OCI-LY7 (cell line): ENCODE measurements at regions not wholly inside any gene's neighbourhood (a gene's known extent, or its start where the extent isn't known, plus 50 kb on each side); places are given as distances from the start of the nearest gene placed in this dataset.

Experiments
- BruUV-seq: library from RNA; stranded (reverse); fragments of 400-500 nt; replicated peaks from 2 replicates; lab custom pipeline; 2021; lab: Mats Ljungman, UMichigan
- CTCF ChIA-PET: fragments of 300-600 bp; sonication (Branson Sonifier 250); formaldehyde crosslinking; loops from one replicate; lab custom pipeline; 2022; ENCODE audit warnings: antibody characterized with exemption; ENCODE audit not compliant: unreplicated experiment; lab: Charles Lee
- POLR2A ChIA-PET: fragments of 300-600 bp; sonication (Branson Sonifier 250); formaldehyde crosslinking; loops from one replicate; lab custom pipeline; 2022; ENCODE audit warnings: antibody characterized with exemption; lab: Charles Lee
- DNase-seq: peaks from one replicate; pipeline ENCODE4 v3.0.0-alpha.2; 2015; ENCODE audit warnings: low spot score
- H2AFZ ChIP-seq: fragments of 200-600 bp; sonication (generic), shearing (Covaris generic); 2 replicates; pipeline ENCODE4 v1.6.1; 2014; ENCODE audit warnings: mild to moderate bottlenecking, antibody characterized with exemption, low read length, moderate library complexity
- H3K27ac ChIP-seq: fragments of 200-600 bp; sonication (generic); 2 replicates; pipeline ENCODE4 v1.5.1; 2014; ENCODE audit warnings: mixed run types, low read depth, mild to moderate bottlenecking, moderate library complexity, low read length, inconsistent platforms; ENCODE audit not compliant: poor library complexity, severe bottlenecking
- H3K36me3 ChIP-seq: fragments of 200-600 bp; sonication (generic); 2 replicates; pipeline ENCODE4 v1.6.1; 2014; ENCODE audit warnings: mild to moderate bottlenecking, antibody characterized with exemption, low read length, moderate library complexity, mixed read lengths; ENCODE audit not compliant: insufficient read depth
- H3K4me1 ChIP-seq: fragments of 200-600 bp; sonication (generic); 2 replicates; pipeline ENCODE4 v1.5.1; 2014; ENCODE audit warnings: mild to moderate bottlenecking, low read length; ENCODE audit not compliant: insufficient read depth, poor library complexity, severe bottlenecking
- H3K4me2 ChIP-seq: fragments of 200-600 bp; sonication (generic); 2 replicates; pipeline ENCODE4 v1.6.1; 2014; ENCODE audit warnings: mild to moderate bottlenecking, low read length
- H3K4me3 ChIP-seq: fragments of 200-600 bp; sonication (generic); 2 replicates; pipeline ENCODE4 v1.5.1; 2014; ENCODE audit warnings: mild to moderate bottlenecking, low read depth, low read length; ENCODE audit not compliant: poor library complexity, severe bottlenecking
- H3K79me2 ChIP-seq: fragments of 200-600 bp; sonication (generic); 2 replicates; pipeline ENCODE4 v1.6.1; 2016; ENCODE audit warnings: low read depth, mild to moderate bottlenecking, low read length, moderate library complexity, mixed read lengths; ENCODE audit not compliant: insufficient read depth
- H3K9me2 ChIP-seq: fragments of 200-600 bp; sonication (generic); 2 replicates; pipeline ENCODE4 v1.6.1; 2016; ENCODE audit warnings: mild to moderate bottlenecking, low read length, mixed read lengths; ENCODE audit not compliant: insufficient read depth
- H3K9me3 ChIP-seq: fragments of 200-600 bp; sonication (generic); 2 replicates; pipeline ENCODE4 v1.6.1; 2014; ENCODE audit warnings: mild to moderate bottlenecking, mixed run types, low read length, mixed read lengths
- H4K20me1 ChIP-seq: fragments of 200-600 bp; sonication (generic); 2 replicates; pipeline ENCODE4 v1.6.1; 2014; ENCODE audit warnings: mild to moderate bottlenecking, antibody characterized with exemption, low read length, moderate library complexity, mixed read lengths; ENCODE audit not compliant: insufficient read depth
- CTCF ChIP-seq: fragments of 200-600 bp; sonication (generic); conservative IDR thresholded peaks from 2 replicates; pipeline ENCODE4 v1.5.1; 2014; ENCODE audit warnings: mild to moderate bottlenecking, antibody characterized with exemption, low read length, moderate library complexity, mixed read lengths
- EZH2phosphoT487 ChIP-seq: fragments of 200-600 bp; sonication (generic); IDR thresholded peaks from 2 replicates; pipeline ENCODE4 v1.6.1; 2018; ENCODE audit warnings: low read depth, borderline replicate concordance, mild to moderate bottlenecking, mixed run types, antibody characterized with exemption, low read length, moderate library complexity, mixed read lengths
- intact Hi-C: fragments of 100-400 bp; cut with micrococcal nuclease; formaldehyde crosslinking; loops from one replicate; pipeline ENCODE4 v1.10.0; 2022; ENCODE audit not compliant: unreplicated experiment

- Histone ChIP-seq H3K27ac (peak overlapping the region; percentile 57), H4K20me1 (no peaks in the 10 kb centered on the region), H3K9me2 (no peaks in the 10 kb centered on the region), H2AFZ (peak overlapping the region; percentile 96), H3K36me3 (peaks cover 4% of the 10 kb centered on the region; the same call in 1 of the 2 replicates), H3K4me2 (peak overlapping the region; percentile 94), H3K4me1 (peaks cover 37% of the 10 kb centered on the region), H3K9me3 (peaks cover 19% of the 10 kb centered on the region), H3K4me3 (peak overlapping the region; percentile 59), H3K79me2 (no peaks in the 10 kb centered on the region)
- intact Hi-C loops = loop anchor here (5.0 kb wide), 2 partner anchors 34 to 106 kb away; no protein-coding TSS in a partner anchor
- peak; percentile 74 for DNase-seq
- POLR2A ChIA-PET = interaction anchor here (0.5 to 3.7 kb wide), 15 partner anchors 8 to 1484 kb away, joined by 3 to 24 read pairs (median 3); no protein-coding TSS in a partner anchor
- no TSS peak for BruUV-seq
- TF ChIP-seq EZH2phosphoT487 = no peak
- CTCF ChIA-PET = interaction anchor here (1.7 kb wide), 1 partner anchor 13 kb away, joined by 4 read pairs; no protein-coding TSS in a partner anchor
Measured at GRCh38 chr2:144596073-144596871, 76.4 kb upstream of the ZEB2 start.

GRCh38 chr2:144595686-144596072 is 75.8 kb upstream of the ZEB2 start:
- ChIA-PET CTCF (interaction anchor here (1.7 kb wide), 1 partner anchor 12 kb away, joined by 4 read pairs; no protein-coding TSS in a partner anchor), POLR2A (interaction anchor here (0.6 to 3.7 kb wide), 11 partner anchors 9 to 141 kb away, joined by 3 to 24 read pairs (median 3); no protein-coding TSS in a partner anchor)
- Histone ChIP-seq H3K9me3 (peaks cover 19% of the 10 kb centered on the region), H2AFZ (peak overlapping the region; percentile 96), H3K36me3 (peaks cover 4% of the 10 kb centered on the region; the same call in 1 of the 2 replicates), H4K20me1 (no peaks in the 10 kb centered on the region), H3K4me1 (peaks cover 37% of the 10 kb centered on the region), H3K9me2 (no peaks in the 10 kb centered on the region), H3K79me2 (no peaks in the 10 kb centered on the region), H3K4me3 (peak overlapping the region; percentile 59), H3K27ac (peak overlapping the region; percentile 57), H3K4me2 (peak overlapping the region; percentile 94)
- no TSS peak for BruUV-seq
- peak; percentile 82 for DNase-seq
- TF ChIP-seq EZH2phosphoT487 (no peak), CTCF (no peak)
- intact Hi-C loops = loop anchor here (5.0 kb wide), 2 partner anchors 33 to 107 kb away; no protein-coding TSS in a partner anchor

- Histone ChIP-seq H3K79me2 (no peaks in the 10 kb centered on the region), H2AFZ (peak overlapping the region; percentile 96; the same call in 1 of the 2 replicates), H3K9me2 (no peaks in the 10 kb centered on the region), H3K4me2 (peak overlapping the region; percentile 94), H3K4me1 (peaks cover 37% of the 10 kb centered on the region), H3K27ac (no peak overlapping the region), H3K36me3 (peaks cover 4% of the 10 kb centered on the region; the same call in 1 of the 2 replicates), H3K4me3 (peak overlapping the region; percentile 59), H3K9me3 (peaks cover 19% of the 10 kb centered on the region), H4K20me1 (no peaks in the 10 kb centered on the region)
- TF ChIP-seq CTCF (no peak), EZH2phosphoT487 (no peak)
- intact Hi-C loops = loop anchor here (5.0 kb wide), 2 partner anchors 33 to 107 kb away; no protein-coding TSS in a partner anchor
- ChIA-PET CTCF (interaction anchor here (1.7 kb wide), 1 partner anchor 12 kb away, joined by 4 read pairs; no protein-coding TSS in a partner anchor), POLR2A (interaction anchor here (0.8 to 3.7 kb wide), 9 partner anchors 8 to 142 kb away, joined by 3 to 24 read pairs (median 3); no protein-coding TSS in a partner anchor)
- DNase-seq = no peak
- no TSS peak for BruUV-seq
Measured at GRCh38 chr2:144595279-144595678, 75.4 kb upstream of the ZEB2 start.
